GM18498 (cell line): ENCODE measurements at regions not wholly inside any gene's neighbourhood (a gene's known extent, or its start where the extent isn't known, plus 50 kb on each side); places are given as distances from the start of the nearest gene placed in this dataset.
"Not testable (repeated sequence)": the region's sequence is repeated elsewhere in the genome, so short reads cannot be mapped to it uniquely, and the experiment has no call there.

Experiments used
- ATAC-seq: cut with Tn5 transposase; IDR thresholded peaks from one replicate; pipeline ENCODE4 v1.9.1; 2021; ENCODE audit warnings: mild to moderate bottlenecking, moderate library complexity; ENCODE audit not compliant: unreplicated experiment

- ATAC-seq, result no peak
These were observed 478.2 kb upstream of the PFKP start for GRCh38 chr10:2589196-2589595.

- no peak for ATAC-seq
These were observed 483.0 kb upstream of the PFKP start for GRCh38 chr10:2584385-2584784.

DNA sequence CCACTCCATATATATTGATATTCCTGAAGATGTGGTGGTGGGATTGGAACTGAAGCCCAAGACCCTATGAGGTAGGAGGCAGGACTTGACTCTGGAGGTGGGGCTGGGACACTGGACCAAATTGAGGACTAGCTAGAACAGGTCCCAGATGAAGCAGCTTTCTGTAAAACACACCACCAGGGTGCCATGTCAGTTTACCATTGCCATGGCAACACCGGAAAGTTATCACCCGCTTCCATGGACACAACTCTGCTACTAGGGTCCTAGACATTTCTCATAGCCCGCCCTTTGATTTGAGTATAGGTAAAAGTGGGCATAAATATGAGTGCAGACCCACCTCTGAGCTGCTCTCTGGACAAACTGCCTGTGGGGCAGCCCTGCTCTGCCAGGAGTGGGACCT lies 490.5 kb upstream of the PFKP start:
- ATAC-seq, result no peak

- no peak for ATAC-seq
These were observed 491.9 kb upstream of the PFKP start for GRCh38 chr10:2575460-2575859.

- no peak for ATAC-seq
These were observed 494.7 kb upstream of the PFKP start for GRCh38 chr10:2572611-2573010.

DNA sequence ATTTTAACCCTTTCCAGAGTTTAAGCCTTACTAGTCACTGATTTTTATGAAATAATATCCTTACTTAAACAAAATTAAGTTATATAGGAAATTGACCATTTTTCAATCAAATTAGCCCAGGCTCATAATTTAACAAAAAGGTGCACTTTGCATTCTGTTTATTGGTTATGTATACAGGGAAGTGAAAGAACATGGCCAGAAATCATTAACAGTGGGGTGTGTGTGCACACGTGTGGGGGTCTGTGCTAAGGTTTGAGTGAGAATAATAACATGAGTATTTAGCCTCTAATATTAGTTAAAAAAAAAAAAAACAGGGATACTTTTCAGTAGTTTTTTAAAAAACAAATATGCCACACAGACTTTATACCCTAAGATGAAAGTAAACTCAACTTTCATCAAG lies 510.5 kb upstream of the PFKP start:
- ATAC-seq, result no peak

GRCh38 chr10:2548071-2548470 lies 519.3 kb upstream of the PFKP start:
- ATAC-seq, result no peak

DNA sequence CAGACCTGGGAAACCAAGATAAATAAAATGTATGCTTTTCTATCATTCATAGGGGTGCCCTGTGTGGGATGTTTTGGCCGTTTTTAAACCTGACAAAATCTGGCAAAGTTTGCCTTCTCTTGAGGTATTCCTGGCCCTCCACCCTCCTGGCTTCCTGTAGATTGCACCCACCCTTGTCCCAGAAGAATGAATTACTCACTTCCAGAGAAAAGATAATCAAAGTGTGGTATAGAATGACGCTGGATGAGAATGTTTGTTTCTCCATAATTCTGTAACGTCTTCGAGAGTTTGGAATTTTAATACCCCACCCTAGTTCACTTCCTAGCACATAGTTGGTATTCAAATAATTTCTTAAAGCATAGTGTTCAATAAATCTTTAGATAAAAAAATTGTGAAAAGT lies 519.7 kb upstream of the PFKP start:
- ATAC-seq, result no peak

DNA sequence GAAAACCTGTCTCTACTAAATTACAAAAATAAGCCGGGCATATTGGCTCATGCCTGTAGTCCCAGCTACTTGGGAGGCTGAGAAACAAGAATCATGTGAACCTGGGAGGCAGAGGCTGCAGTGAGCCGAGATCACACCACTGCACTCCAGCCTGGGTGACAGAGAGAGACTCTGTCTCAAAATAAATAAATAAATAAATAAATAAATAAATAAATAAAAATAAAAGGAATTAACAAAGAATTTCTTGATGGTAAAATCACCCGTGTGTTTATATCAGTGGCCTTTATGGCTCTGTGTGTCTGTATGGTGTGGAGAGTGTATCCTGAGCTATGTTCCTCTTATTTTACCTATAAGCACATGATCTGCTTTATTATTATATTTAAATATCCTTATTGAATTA lies 520.5 kb upstream of the PFKP start:
- not testable (repeated sequence) for ATAC-seq

DNA sequence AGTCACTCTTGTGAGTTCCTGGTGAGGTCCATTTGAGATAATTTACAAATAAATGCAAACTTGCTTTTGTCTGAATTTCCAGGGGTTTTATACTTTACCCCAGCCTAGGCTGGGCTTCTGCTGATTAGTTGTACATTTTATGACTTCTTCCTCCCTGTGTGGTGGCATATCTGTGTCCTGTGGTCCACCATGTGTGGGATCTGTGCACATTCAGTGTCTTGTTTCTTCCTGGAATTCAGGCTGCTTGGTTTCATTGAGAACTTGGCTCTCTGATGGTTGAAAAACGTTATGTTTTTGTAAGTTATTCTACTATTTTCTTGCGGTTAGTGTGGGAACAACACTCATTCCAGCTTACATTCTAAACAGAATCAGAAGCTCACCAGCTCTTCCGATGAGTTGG lies 523.4 kb upstream of the PFKP start:
- ATAC-seq, result no peak

DNA sequence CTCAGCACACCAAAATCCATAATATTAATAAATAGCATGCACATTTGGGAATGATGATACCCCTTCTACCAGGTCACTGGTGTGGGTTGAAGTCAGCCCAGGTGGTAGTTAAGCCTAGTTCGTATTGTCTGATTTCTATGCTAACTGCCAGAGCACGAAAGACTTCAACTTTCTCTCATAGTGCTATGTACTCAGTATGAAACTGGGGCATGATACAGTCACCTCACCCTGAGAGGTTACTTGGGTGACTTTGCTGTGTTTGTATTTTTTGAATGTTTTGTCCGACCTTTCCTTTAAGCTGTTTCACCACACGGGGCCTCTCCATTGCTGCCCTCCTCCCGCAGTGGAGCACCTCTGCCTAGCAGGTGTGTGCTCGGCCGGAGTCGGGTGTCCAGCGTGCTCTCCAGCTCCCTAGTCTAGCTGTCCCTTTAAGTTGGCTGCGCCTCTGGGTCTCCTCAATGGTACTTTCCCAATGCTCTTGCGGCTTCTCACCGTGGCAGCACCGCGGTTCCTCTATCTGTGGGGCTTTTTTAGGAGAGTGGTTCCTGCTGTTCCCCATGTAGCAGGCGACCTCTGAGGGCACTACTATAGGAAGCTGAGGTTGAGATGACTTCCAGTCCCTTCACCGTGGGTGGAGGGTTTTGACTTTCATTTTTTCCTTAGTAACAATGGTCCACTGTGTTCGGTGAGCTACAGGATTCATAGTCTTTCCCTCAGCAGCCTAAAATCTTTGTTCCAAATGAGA lies 524.0 kb upstream of the PFKP start:
- no peak for ATAC-seq

GRCh38 chr10:2541176-2541575 lies 526.2 kb upstream of the PFKP start:
- no peak for ATAC-seq

DNA sequence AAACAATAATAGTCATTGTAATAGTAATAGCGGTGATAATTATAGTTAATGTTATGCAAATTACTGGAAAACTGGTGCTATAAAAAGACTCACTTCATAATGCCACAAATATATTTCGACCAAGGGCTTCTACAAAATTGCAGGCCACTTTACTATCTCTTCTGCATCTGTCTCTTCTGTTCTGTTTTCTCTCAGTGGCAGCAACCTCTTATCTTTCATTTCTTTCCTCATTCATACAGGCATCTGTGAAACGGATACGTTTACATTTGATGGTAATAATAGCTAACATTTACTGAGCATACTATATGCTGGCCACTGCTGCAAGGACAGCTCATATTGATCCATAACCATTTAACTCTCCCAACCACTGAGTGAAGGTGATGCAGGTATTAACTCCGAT lies 537.4 kb upstream of the PFKP start:
- no peak for ATAC-seq

GRCh38 chr10:2525781-2526180 lies 541.6 kb upstream of the PFKP start:
- ATAC-seq, result no peak

DNA sequence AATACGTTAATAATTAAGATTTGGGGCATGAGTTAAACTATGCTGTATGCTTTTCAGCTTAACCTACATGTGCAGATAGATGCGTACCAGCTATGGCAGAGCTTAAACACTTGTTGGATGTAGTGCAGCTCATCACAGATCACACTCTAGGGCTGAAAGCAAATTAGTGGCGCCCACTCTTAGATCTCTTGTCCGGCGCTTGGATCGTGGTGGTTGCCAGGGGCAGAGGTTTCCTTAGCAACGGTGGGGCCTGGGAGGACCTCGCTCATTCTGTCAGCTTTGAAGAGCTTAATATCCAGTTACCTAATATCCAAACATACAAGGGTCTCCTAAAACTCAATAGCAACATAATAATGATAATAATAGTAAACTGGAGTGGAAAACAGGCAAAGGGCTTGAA lies 548.2 kb upstream of the PFKP start:
- ATAC-seq, result no peak

DNA sequence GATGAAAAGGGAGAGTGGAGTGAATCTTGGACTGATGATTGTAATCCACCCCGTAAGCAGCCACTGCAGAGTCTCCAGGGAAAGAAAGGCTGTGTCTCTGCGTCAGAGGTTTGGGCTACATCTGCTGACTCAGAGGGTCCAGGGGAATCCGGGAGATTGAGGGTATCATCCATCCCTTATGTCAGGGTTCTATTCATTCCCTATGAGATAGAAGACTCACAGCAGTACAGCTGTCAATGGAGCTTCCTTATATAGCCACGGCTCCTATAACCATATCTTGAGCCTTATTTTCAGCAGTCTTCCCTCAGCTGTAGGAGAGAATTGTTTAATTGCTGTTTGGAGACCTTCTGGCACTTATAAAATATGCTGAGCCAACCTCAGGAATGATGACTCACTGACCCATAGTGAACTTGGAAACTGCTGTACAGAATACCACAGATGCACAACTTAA lies 558.2 kb upstream of the PFKP start:
- ATAC-seq, result no peak

DNA sequence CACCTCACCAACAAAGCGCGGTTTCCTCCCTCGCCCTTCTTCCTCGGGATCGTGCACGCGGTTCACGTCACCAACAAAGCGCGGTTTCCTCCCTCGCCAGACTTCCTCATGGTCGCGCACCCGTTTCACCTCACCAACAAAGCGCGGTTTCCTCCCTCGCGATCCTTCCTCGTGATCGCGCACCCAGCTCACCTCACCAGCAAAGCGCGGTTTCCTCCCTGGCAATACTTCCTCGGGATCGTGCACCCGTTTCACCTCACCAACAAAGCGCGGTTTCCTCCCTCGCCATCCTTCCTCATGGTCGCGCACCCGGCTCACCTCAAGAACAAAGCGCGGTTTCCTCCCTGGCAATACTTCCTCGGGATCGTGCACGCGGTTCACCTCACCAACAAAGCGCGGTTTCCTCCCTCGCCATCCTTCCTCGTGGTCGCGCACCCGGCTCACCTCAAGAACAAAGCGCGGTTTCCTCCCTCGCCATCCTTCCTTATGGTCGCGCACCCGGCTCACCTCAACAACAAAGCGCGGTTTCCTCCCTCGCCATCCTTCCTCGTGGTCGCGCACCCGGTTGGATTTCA lies 565.9 kb upstream of the PFKP start:
- not testable (repeated sequence) for ATAC-seq

DNA sequence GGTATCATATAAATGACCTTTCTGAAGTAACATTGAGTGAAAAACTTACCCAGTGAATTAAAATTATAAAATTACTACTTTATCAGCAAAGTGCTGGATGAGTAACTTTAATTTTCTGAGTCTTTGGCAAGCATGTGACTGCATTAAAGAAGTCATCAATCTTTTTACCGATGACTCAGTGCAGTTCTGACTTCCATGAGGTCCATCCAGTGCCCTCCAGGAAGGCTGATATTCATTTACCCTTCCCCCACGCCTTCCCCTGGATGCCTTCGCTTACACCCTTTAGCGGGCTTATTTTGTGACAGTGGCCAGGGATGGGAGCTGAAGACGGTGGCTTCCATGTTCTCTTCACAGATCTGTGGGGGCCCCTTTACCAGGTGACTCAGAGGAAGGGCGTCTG lies 572.9 kb upstream of the PFKP start:
- ATAC-seq, result no peak

- ATAC-seq, result no peak
These were observed 578.8 kb upstream of the PFKP start for GRCh38 chr10:2488446-2489005.

- ATAC-seq, result no peak
These were observed 579.4 kb upstream of the PFKP start for GRCh38 chr10:2487921-2488320.

GRCh38 chr10:2478656-2479055 lies 588.7 kb upstream of the PFKP start:
- ATAC-seq, result no peak

DNA sequence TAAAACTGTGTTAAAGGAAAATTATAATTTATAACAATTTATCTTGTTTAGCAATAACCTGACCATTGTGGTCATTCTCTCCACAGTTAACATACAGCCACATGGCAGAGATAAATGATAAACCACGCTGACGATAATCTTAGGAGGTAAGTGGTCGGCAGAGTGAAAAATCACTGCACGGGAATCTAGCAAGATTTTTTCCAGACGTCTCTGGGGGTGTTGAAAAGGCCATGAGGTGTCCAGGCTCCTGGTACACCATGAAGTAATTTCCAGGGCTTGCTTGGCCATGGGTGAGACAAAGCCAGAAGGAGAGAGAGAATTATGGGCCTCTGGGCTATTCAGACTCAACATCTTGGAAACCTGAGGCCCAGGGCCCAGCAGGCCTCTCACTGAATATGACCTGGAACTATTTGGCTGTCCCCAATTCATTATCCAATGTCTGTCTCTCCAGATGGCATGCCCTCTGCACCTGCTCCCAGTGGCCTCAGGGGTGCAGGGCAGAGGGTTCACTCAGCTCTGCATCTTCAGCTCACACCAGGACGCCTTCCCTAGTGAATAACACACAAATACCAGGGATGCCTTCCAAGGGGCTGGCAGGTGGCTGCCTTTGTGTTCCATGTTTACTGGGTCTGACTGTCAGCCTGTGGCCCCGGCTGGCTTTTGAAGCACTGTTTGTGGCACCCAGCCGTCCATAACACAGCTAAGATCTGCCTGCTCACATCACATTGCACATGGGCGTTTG lies 590.4 kb upstream of the PFKP start:
- ATAC-seq, result no peak
